Mucosa of descending colon (tissue), 3 donors: ENCODE measurements at regions not wholly inside any gene's neighbourhood (a gene's known extent, or its start where the extent isn't known, plus 50 kb on each side); places are given as distances from the start of the nearest gene placed in this dataset.

Source experiments
- ATAC-seq: fragments of 200-7000 bp; cut with Tn5 transposase; one replicate; pipeline ENCODE4 v1.9.1; 2020; ENCODE audit warnings: mild to moderate bottlenecking, moderate library complexity
- DNase-seq, 3 donors: peaks; one replicate each; pipeline ENCODE4 v3.0.0-alpha.2; 2020
- H3K36me3 ChIP-seq: fragments of 200-600 bp; one replicate; pipeline ENCODE4 v1.8.0; 2021; ENCODE audit warnings: low read depth, mild to moderate bottlenecking
- H3K4me1 ChIP-seq: fragments of 200-600 bp; one replicate; pipeline ENCODE4 v1.8.0; 2021; ENCODE audit warnings: low read depth, mild to moderate bottlenecking
- H3K4me3 ChIP-seq: fragments of 200-600 bp; one replicate; pipeline ENCODE4 v1.8.0; 2021; ENCODE audit warnings: mild to moderate bottlenecking
- H3K9me3 ChIP-seq: fragments of 200-600 bp; one replicate; pipeline ENCODE4 v1.8.0; 2021; ENCODE audit warnings: mild to moderate bottlenecking
- intact Hi-C, 2 donors: fragments of 100-400 bp; cut with DNase I in 1 of 2; cut with micrococcal nuclease in 1 of 2; formaldehyde crosslinking; loops; one replicate each; pipeline versions ENCODE4 v1.11.0 to v1.11.1; 2022; cut with DNase I, micrococcal nuclease
- TF ChIP-seq, protein P1 (sequence below): fragments of 200-600 bp; IDR thresholded peaks from one replicate; pipeline ENCODE4 v1.8.0; 2022; ENCODE audit warnings: antibody characterized with exemption, mild to moderate bottlenecking
- donor health status: DM: no; HTN: no; CAD: no; lungs with moderate emphysema.
- donor health status: DM: no; HTN: no; CAD: no.
- donor health status: DM: no; HTN: yes; CAD: no.

- ATAC-seq (no peak), DNase-seq (no peak)
- TF ChIP-seq, protein P1, sequence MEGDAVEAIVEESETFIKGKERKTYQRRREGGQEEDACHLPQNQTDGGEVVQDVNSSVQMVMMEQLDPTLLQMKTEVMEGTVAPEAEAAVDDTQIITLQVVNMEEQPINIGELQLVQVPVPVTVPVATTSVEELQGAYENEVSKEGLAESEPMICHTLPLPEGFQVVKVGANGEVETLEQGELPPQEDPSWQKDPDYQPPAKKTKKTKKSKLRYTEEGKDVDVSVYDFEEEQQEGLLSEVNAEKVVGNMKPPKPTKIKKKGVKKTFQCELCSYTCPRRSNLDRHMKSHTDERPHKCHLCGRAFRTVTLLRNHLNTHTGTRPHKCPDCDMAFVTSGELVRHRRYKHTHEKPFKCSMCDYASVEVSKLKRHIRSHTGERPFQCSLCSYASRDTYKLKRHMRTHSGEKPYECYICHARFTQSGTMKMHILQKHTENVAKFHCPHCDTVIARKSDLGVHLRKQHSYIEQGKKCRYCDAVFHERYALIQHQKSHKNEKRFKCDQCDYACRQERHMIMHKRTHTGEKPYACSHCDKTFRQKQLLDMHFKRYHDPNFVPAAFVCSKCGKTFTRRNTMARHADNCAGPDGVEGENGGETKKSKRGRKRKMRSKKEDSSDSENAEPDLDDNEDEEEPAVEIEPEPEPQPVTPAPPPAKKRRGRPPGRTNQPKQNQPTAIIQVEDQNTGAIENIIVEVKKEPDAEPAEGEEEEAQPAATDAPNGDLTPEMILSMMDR, result no peak
- Histone ChIP-seq H3K36me3 (no peaks in the 10 kb centered on the region), H3K9me3 (no peaks in the 10 kb centered on the region), H3K4me1 (peaks cover 13% of the 10 kb centered on the region), H3K4me3 (no peak overlapping the region)
- intact Hi-C loops, result no loop called here
These were observed 226.3 kb downstream of the FGF9 start for GRCh38 chr13:21897161-21897560.

- intact Hi-C loops, result no loop called here
- TF ChIP-seq, protein P1, result no peak
- Histone ChIP-seq H3K36me3 (no peaks in the 10 kb centered on the region), H3K4me1 (peaks cover 13% of the 10 kb centered on the region), H3K4me3 (no peak overlapping the region), H3K9me3 (no peaks in the 10 kb centered on the region)
- ATAC-seq (no peak), DNase-seq (no peak)
These were observed 227.6 kb downstream of the FGF9 start for GRCh38 chr13:21898459-21898858.

DNA sequence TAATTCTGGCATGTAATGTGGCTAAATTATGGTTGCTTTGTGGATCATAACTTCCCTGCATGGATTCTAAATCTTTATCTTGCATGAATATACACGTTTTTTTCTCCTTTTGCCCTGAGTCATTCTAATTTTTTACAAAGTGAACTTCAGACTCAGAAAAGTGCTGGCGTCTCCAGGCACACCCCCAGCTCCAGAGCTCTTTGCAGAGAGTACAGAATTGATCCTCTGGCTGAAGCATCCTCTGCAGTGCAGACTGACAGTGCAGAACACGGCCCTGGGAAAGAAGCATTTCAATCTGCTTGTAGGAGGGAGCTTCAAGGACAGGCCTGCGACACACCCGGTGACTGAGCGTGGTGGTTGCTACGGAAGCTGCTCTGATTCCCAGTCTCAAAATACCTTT, 228.1 kb downstream of the FGF9 start:
- no peaks in the 10 kb centered on the region for H3K9me3 ChIP-seq
- H3K4me1 ChIP-seq, result peaks cover 8% of the 10 kb centered on the region
- intact Hi-C loops, result no loop called here
- DNase-seq (no peak), ATAC-seq (peak; percentile 5)
- no peaks in the 10 kb centered on the region for H3K36me3 ChIP-seq
- TF ChIP-seq, protein P1, result no peak
- no peak overlapping the region for H3K4me3 ChIP-seq

DNA sequence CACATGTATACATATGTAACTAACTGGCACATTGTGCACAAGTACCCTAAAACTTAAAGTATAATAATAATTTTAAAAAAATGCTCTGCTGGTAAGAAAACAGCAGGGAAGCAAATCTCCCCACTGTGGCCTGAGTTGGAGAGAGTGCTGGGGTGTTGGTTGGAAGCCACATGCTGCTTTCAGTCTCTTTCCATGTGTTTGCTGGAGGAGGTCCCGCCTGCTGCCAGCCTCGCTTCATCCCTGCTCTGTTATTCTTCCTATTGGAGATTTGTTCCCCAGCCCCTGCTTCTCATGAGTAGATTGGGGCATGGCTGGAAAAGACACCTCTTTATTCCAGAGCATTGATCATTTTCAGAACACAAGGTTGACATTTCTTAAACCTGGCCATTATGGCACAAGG, 230.5 kb downstream of the FGF9 start:
- TF ChIP-seq, protein P1, result no peak
- no peak for ATAC-seq
- Histone ChIP-seq H3K4me3 (no peak overlapping the region), H3K36me3 (no peaks in the 10 kb centered on the region), H3K4me1 (no peaks in the 10 kb centered on the region), H3K9me3 (no peaks in the 10 kb centered on the region)
- intact Hi-C loops, result no loop called here
- DNase-seq, result no peak

GRCh38 chr13:21901811-21902708, 231.2 kb downstream of the FGF9 start:
- intact Hi-C loops, result no loop called here
- TF ChIP-seq, protein P1, result no peak
- ATAC-seq (peak; percentile 44), DNase-seq (no peak)
- Histone ChIP-seq H3K4me1 (no peaks in the 10 kb centered on the region), H3K4me3 (no peak overlapping the region), H3K36me3 (no peaks in the 10 kb centered on the region), H3K9me3 (no peaks in the 10 kb centered on the region)
